Spleen (tissue), 7 donors: ENCODE measurements at regions not wholly inside any gene's neighbourhood (a gene's known extent, or its start where the extent isn't known, plus 50 kb on each side); places are given as distances from the start of the nearest gene placed in this dataset.

Experiments used
- POLR2A ChIP-seq, 3 donors: fragments of 450-650 bp; IDR thresholded peaks; one replicate each; pipeline ENCODE4 v1.5.1; 2017; ENCODE audit warnings: antibody characterized with exemption in 3 of 3, mild to moderate bottlenecking in 1 of 3
- POLR2AphosphoS5 ChIP-seq, 3 donors: sonication (generic); formaldehyde crosslinking; IDR thresholded peaks; one replicate each; pipeline ENCODE4 v1.5.1; 2017; ENCODE audit warnings: antibody characterized with exemption in 3 of 3
- TF ChIP-seq, protein P1 (sequence below), 11 experiments: fragments of 200-600 bp in 7 of 11; fragments of 450-650 bp in 4 of 11; sonication (generic) in 4 of 11; IDR thresholded peaks in 8 of 11; conservative IDR thresholded peaks in 3 of 11; 1 replicate in 7 of 11; 2 replicates in 4 of 11; pipeline versions ENCODE4 v1.4.0 to v1.8.0; 2016 to 2021; ENCODE audit warnings: antibody characterized with exemption in 11 of 11, inconsistent platforms in 4 of 11, mild to moderate bottlenecking in 1 of 11
- donor health status: DM: no; HTN: no; CAD: no; lungs with moderate emphysema.
- donor health status: DM: no; HTN: no; CAD: no.
- donor health status: DM: no; HTN: no; CAD: no.

DNA sequence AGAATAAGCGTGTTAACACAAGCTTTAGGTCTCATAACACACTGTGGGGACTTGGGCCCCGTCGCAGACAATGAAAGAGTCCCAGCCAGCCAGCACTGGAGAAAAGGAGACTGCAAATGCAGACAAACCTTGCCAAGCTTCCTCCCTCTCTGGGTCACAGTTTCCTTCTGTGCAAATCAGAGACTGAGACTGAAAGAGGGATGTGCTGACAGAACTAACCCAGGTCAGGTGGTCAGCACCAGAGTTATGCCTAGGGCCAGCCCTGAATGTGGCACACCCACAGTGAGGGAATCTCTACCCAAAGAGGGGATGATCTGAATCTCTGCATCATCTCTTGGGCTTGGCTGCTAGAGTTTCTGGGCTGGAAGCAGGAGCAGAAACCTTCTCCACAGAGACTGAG lies 282.3 kb upstream of the CCL2 start:
- TF ChIP-seq, protein P1, sequence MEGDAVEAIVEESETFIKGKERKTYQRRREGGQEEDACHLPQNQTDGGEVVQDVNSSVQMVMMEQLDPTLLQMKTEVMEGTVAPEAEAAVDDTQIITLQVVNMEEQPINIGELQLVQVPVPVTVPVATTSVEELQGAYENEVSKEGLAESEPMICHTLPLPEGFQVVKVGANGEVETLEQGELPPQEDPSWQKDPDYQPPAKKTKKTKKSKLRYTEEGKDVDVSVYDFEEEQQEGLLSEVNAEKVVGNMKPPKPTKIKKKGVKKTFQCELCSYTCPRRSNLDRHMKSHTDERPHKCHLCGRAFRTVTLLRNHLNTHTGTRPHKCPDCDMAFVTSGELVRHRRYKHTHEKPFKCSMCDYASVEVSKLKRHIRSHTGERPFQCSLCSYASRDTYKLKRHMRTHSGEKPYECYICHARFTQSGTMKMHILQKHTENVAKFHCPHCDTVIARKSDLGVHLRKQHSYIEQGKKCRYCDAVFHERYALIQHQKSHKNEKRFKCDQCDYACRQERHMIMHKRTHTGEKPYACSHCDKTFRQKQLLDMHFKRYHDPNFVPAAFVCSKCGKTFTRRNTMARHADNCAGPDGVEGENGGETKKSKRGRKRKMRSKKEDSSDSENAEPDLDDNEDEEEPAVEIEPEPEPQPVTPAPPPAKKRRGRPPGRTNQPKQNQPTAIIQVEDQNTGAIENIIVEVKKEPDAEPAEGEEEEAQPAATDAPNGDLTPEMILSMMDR (IDR thresholded peaks at IDR 0.05 in 8 of 11, conservative IDR thresholded peaks at IDR 0.05 in 3 of 11), result no peak
- TF ChIP-seq POLR2A (IDR thresholded peaks at IDR 0.05) (no peak), POLR2AphosphoS5 (IDR thresholded peaks at IDR 0.05) (no peak)
